Loucy (cell line): ENCODE measurements at regions not wholly inside any gene's neighbourhood (a gene's known extent, or its start where the extent isn't known, plus 50 kb on each side); places are given as distances from the start of the nearest gene placed in this dataset.

Experiments used
- EZH2phosphoT487 ChIP-seq: fragments of 200-600 bp; IDR thresholded peaks from 2 replicates; pipeline ENCODE4 v1.6.1; 2018; ENCODE audit warnings: antibody characterized with exemption, mild to moderate bottlenecking, moderate library complexity, borderline replicate concordance
- TF ChIP-seq, protein P1 (sequence below): fragments of 200-600 bp; sonication (generic); conservative IDR thresholded peaks from 2 replicates; pipeline ENCODE4 v1.5.1; 2014; ENCODE audit warnings: mild to moderate bottlenecking, antibody characterized with exemption, low read length

DNA sequence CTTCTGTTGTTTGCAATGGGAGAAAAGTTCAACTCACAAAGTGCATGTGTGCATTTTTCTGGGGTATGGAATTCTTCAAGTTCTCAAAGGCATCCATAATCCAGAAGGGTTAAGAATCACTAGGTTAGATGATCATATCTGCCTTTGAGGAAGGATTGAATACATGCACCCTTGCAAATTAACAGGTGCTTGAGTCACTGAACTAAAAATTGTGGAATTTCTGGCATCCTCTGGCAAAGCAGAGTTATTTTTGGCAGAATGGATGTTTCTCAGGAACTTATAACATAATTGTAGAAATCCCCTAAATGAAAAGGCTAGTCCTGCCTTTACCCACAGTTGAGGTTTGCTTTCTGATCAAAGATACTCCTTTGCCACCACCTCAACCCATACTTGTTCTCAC, 136.5 kb upstream of the DYRK2 start:
- TF ChIP-seq, protein P1, sequence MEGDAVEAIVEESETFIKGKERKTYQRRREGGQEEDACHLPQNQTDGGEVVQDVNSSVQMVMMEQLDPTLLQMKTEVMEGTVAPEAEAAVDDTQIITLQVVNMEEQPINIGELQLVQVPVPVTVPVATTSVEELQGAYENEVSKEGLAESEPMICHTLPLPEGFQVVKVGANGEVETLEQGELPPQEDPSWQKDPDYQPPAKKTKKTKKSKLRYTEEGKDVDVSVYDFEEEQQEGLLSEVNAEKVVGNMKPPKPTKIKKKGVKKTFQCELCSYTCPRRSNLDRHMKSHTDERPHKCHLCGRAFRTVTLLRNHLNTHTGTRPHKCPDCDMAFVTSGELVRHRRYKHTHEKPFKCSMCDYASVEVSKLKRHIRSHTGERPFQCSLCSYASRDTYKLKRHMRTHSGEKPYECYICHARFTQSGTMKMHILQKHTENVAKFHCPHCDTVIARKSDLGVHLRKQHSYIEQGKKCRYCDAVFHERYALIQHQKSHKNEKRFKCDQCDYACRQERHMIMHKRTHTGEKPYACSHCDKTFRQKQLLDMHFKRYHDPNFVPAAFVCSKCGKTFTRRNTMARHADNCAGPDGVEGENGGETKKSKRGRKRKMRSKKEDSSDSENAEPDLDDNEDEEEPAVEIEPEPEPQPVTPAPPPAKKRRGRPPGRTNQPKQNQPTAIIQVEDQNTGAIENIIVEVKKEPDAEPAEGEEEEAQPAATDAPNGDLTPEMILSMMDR = no peak
- TF ChIP-seq EZH2phosphoT487 = no peak
